WTC11 (cell line): ENCODE measurements at regions not wholly inside any gene's neighbourhood (a gene's known extent, or its start where the extent isn't known, plus 50 kb on each side); places are given as distances from the start of the nearest gene placed in this dataset.

Source experiments
- ATAC-seq: fragments of 200-7000 bp; cut with Tn5 transposase; 2 replicates; pipeline ENCODE4 v1.10.0; 2021; ENCODE audit warnings: mild to moderate bottlenecking, moderate library complexity
- CTCF ChIA-PET: fragments of 300-600 bp; sonication (Branson Sonifier 250); formaldehyde crosslinking; loops from one replicate; lab custom pipeline; 2021; ENCODE audit warnings: antibody characterized with exemption; lab: Charles Lee
- POLR2A ChIA-PET: fragments of 350-600 bp; sonication (Branson Sonifier 250); formaldehyde crosslinking; loops from one replicate; lab custom pipeline; 2021; ENCODE audit warnings: antibody characterized with exemption; lab: Charles Lee
- DNase-seq: peaks from one replicate; pipeline ENCODE4 v3.0.0; 2021; ENCODE audit warnings: low spot score
- H3K27ac Mint-ChIP-seq: 2 replicates; pipeline ENCODE4 v1.8.0; 2021; ENCODE audit warnings: mixed read lengths
- H3K27me3 Mint-ChIP-seq: 2 replicates; pipeline ENCODE4 v1.8.0; 2021; ENCODE audit warnings: low read depth, mild to moderate bottlenecking, moderate library complexity, mixed read lengths
- H3K36me3 Mint-ChIP-seq: 2 replicates; pipeline ENCODE4 v1.8.0; 2021; ENCODE audit warnings: mixed read lengths
- H3K4me1 Mint-ChIP-seq: 2 replicates; pipeline ENCODE4 v1.8.0; 2022; ENCODE audit warnings: mixed read lengths
- H3K4me3 Mint-ChIP-seq: 2 replicates; pipeline ENCODE4 v1.8.0; 2021; ENCODE audit warnings: mild to moderate bottlenecking, moderate library complexity, mixed read lengths
- H3K9me3 Mint-ChIP-seq: 2 replicates; pipeline ENCODE4 v1.8.0; 2021; ENCODE audit warnings: mixed read lengths
- ATF1 ChIP-seq: sonication (generic); formaldehyde crosslinking; IDR thresholded peaks from 2 replicates; pipeline ENCODE4 v1.8.1; 2023; ENCODE audit warnings: mild to moderate bottlenecking, moderate library complexity, missing genetic modification reagents
- CREB1 ChIP-seq: sonication (generic); formaldehyde crosslinking; IDR thresholded peaks from 2 replicates; pipeline ENCODE4 v1.8.0; 2023; ENCODE audit warnings: mild to moderate bottlenecking, missing genetic modification reagents
- CREM ChIP-seq: sonication (generic); formaldehyde crosslinking; IDR thresholded peaks from 2 replicates; pipeline ENCODE4 v1.8.1; 2022; ENCODE audit warnings: mild to moderate bottlenecking, missing genetic modification reagents, moderate library complexity
- CTCF ChIP-seq: fragments of 200-600 bp; IDR thresholded peaks from 2 replicates; pipeline ENCODE4 v1.8.0; 2022; ENCODE audit warnings: antibody characterized with exemption
- GRHL2 ChIP-seq: fragments of 250-450 bp; sonication (Bioruptor Pico); IDR thresholded peaks from 2 replicates; pipeline ENCODE4 v1.8.0; 2022; ENCODE audit warnings: mild to moderate bottlenecking, moderate library complexity; ENCODE audit not compliant: insufficient replicate concordance, severe bottlenecking
- JUN ChIP-seq: sonication (generic); formaldehyde crosslinking; IDR thresholded peaks from 2 replicates; pipeline ENCODE4 v1.8.0; 2023; ENCODE audit warnings: mild to moderate bottlenecking, missing genetic modification reagents
- KAT7 ChIP-seq: sonication (generic); formaldehyde crosslinking; IDR thresholded peaks from 2 replicates; pipeline ENCODE4 v1.8.1; 2023; ENCODE audit warnings: missing genetic modification reagents, mild to moderate bottlenecking, borderline replicate concordance
- MYBL2 ChIP-seq: sonication (generic); formaldehyde crosslinking; IDR thresholded peaks from 2 replicates; pipeline ENCODE4 v1.8.1; 2023; ENCODE audit warnings: mild to moderate bottlenecking, moderate library complexity, missing genetic modification reagents
- PRDM15 ChIP-seq: sonication (generic); formaldehyde crosslinking; IDR thresholded peaks from 2 replicates; pipeline ENCODE4 v1.8.0; 2022; ENCODE audit warnings: missing genetic modification reagents
- RELA ChIP-seq: sonication (generic); formaldehyde crosslinking; IDR thresholded peaks from 2 replicates; pipeline ENCODE4 v1.8.1; 2022; ENCODE audit warnings: missing genetic modification reagents, mild to moderate bottlenecking, borderline replicate concordance
- SP1 ChIP-seq: sonication (generic); formaldehyde crosslinking; conservative IDR thresholded peaks from 2 replicates; pipeline ENCODE4 v1.8.1; 2022; ENCODE audit warnings: missing genetic modification reagents
- TP53 ChIP-seq: sonication (generic); formaldehyde crosslinking; IDR thresholded peaks from 2 replicates; pipeline ENCODE4 v1.8.1; 2023; ENCODE audit warnings: mild to moderate bottlenecking, missing genetic modification reagents
- ZBTB21 ChIP-seq: sonication (generic); formaldehyde crosslinking; IDR thresholded peaks from 2 replicates; pipeline ENCODE4 v1.8.1; 2023; ENCODE audit warnings: mild to moderate bottlenecking, missing genetic modification reagents, borderline replicate concordance
- ZNF416 ChIP-seq: fragments of 250-450 bp; sonication (Bioruptor Pico); IDR thresholded peaks from 2 replicates; pipeline ENCODE4 v1.9.0; 2021; ENCODE audit warnings: mild to moderate bottlenecking, inconsistent platforms
- ZNF423 ChIP-seq: fragments of 250-450 bp; sonication (Bioruptor Pico); IDR thresholded peaks from 2 replicates; pipeline ENCODE4 v2.1.2; 2022; ENCODE audit warnings: mild to moderate bottlenecking, moderate library complexity
- TF ChIP-seq, protein P1 (sequence below): sonication (generic); formaldehyde crosslinking; IDR thresholded peaks from 2 replicates; pipeline ENCODE4 v1.8.1; 2022; ENCODE audit warnings: low read depth, missing genetic modification reagents, borderline replicate concordance
- TF ChIP-seq, protein P2 (sequence below): sonication (generic); formaldehyde crosslinking; IDR thresholded peaks from 2 replicates; pipeline ENCODE4 v1.8.1; 2023; ENCODE audit warnings: mild to moderate bottlenecking, missing genetic modification reagents, moderate library complexity

DNA sequence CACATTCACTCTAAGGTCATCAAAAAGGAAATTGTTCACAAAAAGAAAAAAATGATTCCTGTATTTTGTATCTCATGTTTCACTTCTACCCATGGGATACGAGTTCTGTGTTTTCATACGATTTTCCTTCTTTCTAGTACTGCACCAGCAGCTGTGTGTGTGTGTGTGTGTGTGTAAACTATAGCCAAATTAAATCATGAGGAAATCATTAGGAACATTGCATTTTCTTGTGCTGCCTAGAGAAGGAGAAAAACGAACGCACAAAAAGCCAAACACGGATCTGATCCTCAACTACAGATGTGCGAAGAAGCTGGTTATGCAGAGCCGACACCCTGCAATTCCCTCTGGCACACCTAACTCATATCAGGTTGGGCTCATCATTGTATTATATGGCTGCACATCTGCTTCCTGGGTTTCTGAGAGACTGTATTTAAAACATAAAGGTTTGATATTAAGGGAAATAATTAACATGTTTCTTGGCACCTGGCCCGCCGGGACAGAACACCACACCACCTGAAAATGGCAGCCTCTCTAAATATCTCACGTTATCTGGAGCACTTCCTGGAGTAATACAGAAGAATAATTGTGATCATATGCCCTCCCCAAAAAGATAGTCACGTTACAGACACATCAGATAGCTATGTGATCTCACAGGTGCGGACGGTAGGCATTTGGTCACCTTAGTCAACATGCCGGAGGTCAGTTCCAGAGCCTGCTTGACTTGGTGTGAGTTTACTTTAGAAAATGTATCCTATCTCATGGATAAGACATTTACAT, 586.3 kb upstream of the SALL3 start:
- ChIA-PET CTCF (no interaction called here), POLR2A (no interaction called here)
- DNase-seq: no peak
- H3K36me3 Mint-ChIP-seq: peaks cover 31% of the 10 kb centered on the region
- H3K4me1 Mint-ChIP-seq: no peaks in the 10 kb centered on the region
- ATAC-seq: no peak
- TF ChIP-seq GRHL2 (CRISPR knock-in tag): no peak
- TF ChIP-seq, protein P1, sequence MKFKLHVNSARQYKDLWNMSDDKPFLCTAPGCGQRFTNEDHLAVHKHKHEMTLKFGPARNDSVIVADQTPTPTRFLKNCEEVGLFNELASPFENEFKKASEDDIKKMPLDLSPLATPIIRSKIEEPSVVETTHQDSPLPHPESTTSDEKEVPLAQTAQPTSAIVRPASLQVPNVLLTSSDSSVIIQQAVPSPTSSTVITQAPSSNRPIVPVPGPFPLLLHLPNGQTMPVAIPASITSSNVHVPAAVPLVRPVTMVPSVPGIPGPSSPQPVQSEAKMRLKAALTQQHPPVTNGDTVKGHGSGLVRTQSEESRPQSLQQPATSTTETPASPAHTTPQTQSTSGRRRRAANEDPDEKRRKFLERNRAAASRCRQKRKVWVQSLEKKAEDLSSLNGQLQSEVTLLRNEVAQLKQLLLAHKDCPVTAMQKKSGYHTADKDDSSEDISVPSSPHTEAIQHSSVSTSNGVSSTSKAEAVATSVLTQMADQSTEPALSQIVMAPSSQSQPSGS (CRISPR knock-in tag): no peak
- no peak for TF ChIP-seq ZNF416 (CRISPR knock-in tag)
- no peak for TF ChIP-seq ZBTB21 (CRISPR knock-in tag)
- no peak for TF ChIP-seq RELA (CRISPR knock-in tag)
- TF ChIP-seq TP53 (CRISPR knock-in tag): no peak
- no peak for TF ChIP-seq JUN (CRISPR knock-in tag)
- no peak for TF ChIP-seq SP1 (CRISPR knock-in tag)
- TF ChIP-seq, protein P2, sequence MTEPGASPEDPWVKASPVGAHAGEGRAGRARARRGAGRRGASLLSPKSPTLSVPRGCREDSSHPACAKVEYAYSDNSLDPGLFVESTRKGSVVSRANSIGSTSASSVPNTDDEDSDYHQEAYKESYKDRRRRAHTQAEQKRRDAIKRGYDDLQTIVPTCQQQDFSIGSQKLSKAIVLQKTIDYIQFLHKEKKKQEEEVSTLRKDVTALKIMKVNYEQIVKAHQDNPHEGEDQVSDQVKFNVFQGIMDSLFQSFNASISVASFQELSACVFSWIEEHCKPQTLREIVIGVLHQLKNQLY (CRISPR knock-in tag): no peak
- TF ChIP-seq CREB1 (CRISPR knock-in tag): no peak
- no peak for TF ChIP-seq ZNF423 (CRISPR knock-in tag)
- no peak for TF ChIP-seq MYBL2 (CRISPR knock-in tag)
- TF ChIP-seq PRDM15 (CRISPR knock-in tag): no peak
- no peak for TF ChIP-seq ATF1 (CRISPR knock-in tag)
- no peak for TF ChIP-seq CTCF
- TF ChIP-seq, all 79 proteins: peak for 0
- peaks cover 13% of the 10 kb centered on the region for H3K27me3 Mint-ChIP-seq
- peaks cover 44% of the 10 kb centered on the region for H3K9me3 Mint-ChIP-seq
- H3K4me3 Mint-ChIP-seq: no peak overlapping the region
- no peak overlapping the region for H3K27ac Mint-ChIP-seq

DNA sequence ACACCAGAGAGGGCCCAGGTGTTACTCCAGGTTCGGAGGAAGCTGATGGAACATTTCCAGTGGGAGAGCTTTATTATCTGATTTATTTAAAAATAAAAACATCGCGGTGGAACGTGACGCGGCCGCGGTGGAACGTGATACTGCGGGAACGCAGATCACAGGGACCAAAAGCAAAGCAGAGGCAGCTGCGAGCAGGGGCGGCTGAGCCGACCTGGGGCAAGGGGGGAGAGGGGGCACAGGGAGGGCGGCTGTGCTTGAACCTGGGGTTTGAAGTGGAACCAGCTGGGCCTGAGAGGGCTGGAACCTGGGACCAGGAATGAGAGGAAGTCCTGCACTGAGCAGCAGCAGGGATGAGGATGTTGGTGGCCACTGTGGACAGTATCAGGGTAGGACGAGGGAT, 583.5 kb upstream of the SALL3 start:
- Mint-ChIP-seq H3K36me3 (peaks cover 25% of the 10 kb centered on the region), H3K4me3 (no peak overlapping the region), H3K27me3 (peaks cover 10% of the 10 kb centered on the region), H3K4me1 (no peaks in the 10 kb centered on the region), H3K27ac (no peak overlapping the region), H3K9me3 (peaks cover 37% of the 10 kb centered on the region)
- TF ChIP-seq KAT7 (CRISPR knock-in tag) (no peak), CREM (CRISPR knock-in tag) (no peak)
- ChIA-PET CTCF (no interaction called here), POLR2A (no interaction called here)
- DNase-seq (no peak), ATAC-seq (no peak)
